Bronchial epithelial cell (primary cell): ENCODE measurements at regions not wholly inside any gene's neighbourhood (a gene's known extent, or its start where the extent isn't known, plus 50 kb on each side); places are given as distances from the start of the nearest gene placed in this dataset.

Source experiments
- DNase-seq: peaks from one replicate; pipeline ENCODE4 v3.0.0-alpha.2; 2010; ENCODE audit warnings: low read depth
- FAIRE-seq: peaks from 2 replicates; lab custom pipeline; 2011; peaks lifted over from hg19 to GRCh38; lab: Jason Lieb, UNC
- H3K27me3 ChIP-seq: 2 replicates; pipeline ENCODE4 v1.5.1; 2011; ENCODE audit warnings: low read length; ENCODE audit not compliant: control insufficient read depth, insufficient read depth
- H3K36me3 ChIP-seq: 2 replicates; pipeline ENCODE4 v1.5.1; 2011; ENCODE audit warnings: low read length; ENCODE audit not compliant: control insufficient read depth, insufficient read depth
- H3K4me3 ChIP-seq: 2 replicates; pipeline ENCODE4 v1.5.1; 2011; ENCODE audit warnings: mild to moderate bottlenecking, low read depth, low read length, control low read depth
- CTCF ChIP-seq: IDR thresholded peaks from 2 replicates; pipeline ENCODE4 v1.5.1; 2011; ENCODE audit warnings: mild to moderate bottlenecking, moderate library complexity, low read length, control low read depth, inconsistent platforms; ENCODE audit not compliant: insufficient read depth, severe bottlenecking

GRCh38 chr4:71288875-71289274 lies 49.9 kb upstream of the SLC4A4 start:
- no peak for TF ChIP-seq CTCF
- H3K36me3 ChIP-seq: no peaks in the 10 kb centered on the region
- FAIRE-seq: no peak
- DNase-seq: no peak
- H3K27me3 ChIP-seq: no peaks in the 10 kb centered on the region
- H3K4me3 ChIP-seq: no peak overlapping the region
